ENCODE measurements at regions not wholly inside any gene's neighbourhood (a gene's known extent, or its start where the extent isn't known, plus 50 kb on each side); places are given as distances from the start of the nearest gene placed in this dataset.

DNA sequence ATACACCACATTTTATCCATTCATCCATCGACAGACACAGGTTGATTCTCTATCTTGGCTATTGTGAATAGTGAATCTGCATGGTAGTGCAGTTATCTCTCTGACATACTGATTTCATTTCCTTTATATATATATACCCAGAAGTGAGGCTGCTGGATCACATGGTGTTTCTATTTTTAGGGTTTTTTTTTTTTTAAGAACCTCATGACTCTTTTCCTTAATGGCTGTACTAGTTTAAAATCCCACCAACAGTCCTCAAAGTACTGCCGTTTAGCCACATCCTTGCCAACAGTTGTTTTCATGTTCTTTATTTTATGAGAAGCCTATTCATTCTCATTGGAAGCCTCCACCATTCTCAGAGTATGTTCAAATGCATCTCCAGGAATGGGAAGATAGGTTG is 258.7 kb upstream of the SNX7 start:
- Histone ChIP-seq H3K9me3 (ENCODE audit: control insufficient read depth, insufficient read depth, low read length) (no peaks in the 10 kb centered on the region), H3K9me2 (replicated peaks; ENCODE audit: control insufficient read depth, low read length) (no peaks in the 10 kb centered on the region), H3K4me3 (ENCODE audit: low read length) (no peak overlapping the region), H3K4me2 (ENCODE audit: low read length) (no peak overlapping the region), H3K27ac (ENCODE audit: low read depth, low read length) (no peak overlapping the region), H3F3A (ENCODE audit: control insufficient read depth, insufficient read depth) (no peaks in the 10 kb centered on the region), H4K20me1 (ENCODE audit: control insufficient read depth, insufficient read depth, low read depth, low read length) (no peaks in the 10 kb centered on the region), H3K27me3 (ENCODE audit: control insufficient read depth, low read length) (no peaks in the 10 kb centered on the region), H3K79me2 (ENCODE audit: control insufficient read depth, low read length) (no peaks in the 10 kb centered on the region), H3K4me1 (ENCODE audit: control insufficient read depth, low read length) (no peaks in the 10 kb centered on the region), H3K36me3 (ENCODE audit: control insufficient read depth, low read length) (no peaks in the 10 kb centered on the region)
- no peak for TF ChIP-seq EZH2phosphoT487 (IDR thresholded peaks at IDR 0.05; ENCODE audit: borderline replicate concordance, low read length)
- TF ChIP-seq, protein P1, sequence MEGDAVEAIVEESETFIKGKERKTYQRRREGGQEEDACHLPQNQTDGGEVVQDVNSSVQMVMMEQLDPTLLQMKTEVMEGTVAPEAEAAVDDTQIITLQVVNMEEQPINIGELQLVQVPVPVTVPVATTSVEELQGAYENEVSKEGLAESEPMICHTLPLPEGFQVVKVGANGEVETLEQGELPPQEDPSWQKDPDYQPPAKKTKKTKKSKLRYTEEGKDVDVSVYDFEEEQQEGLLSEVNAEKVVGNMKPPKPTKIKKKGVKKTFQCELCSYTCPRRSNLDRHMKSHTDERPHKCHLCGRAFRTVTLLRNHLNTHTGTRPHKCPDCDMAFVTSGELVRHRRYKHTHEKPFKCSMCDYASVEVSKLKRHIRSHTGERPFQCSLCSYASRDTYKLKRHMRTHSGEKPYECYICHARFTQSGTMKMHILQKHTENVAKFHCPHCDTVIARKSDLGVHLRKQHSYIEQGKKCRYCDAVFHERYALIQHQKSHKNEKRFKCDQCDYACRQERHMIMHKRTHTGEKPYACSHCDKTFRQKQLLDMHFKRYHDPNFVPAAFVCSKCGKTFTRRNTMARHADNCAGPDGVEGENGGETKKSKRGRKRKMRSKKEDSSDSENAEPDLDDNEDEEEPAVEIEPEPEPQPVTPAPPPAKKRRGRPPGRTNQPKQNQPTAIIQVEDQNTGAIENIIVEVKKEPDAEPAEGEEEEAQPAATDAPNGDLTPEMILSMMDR (IDR thresholded peaks at IDR 0.05; ENCODE audit: low read depth, low read length, poor library complexity, severe bottlenecking), result no peak

DNA sequence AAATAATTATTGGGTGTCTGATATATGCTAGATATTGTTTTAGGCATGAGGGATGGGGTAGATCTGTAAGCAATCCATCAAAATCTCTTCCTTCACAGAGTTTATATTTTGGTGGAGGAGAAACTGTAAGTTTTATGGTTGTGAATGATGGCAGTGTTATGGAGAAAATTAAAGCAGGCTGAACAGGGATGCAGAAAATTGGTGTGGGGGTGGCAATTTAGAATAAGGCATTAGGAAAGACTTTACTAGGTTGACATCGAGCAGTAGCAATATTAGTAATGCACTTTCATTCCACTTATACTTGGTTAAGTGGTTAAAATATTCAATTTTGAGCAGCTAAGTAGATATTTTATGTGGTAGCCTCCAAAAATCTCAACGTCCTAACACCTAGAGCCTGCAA is 261.1 kb upstream of the SNX7 start:
- Histone ChIP-seq H3K79me2 (ENCODE audit: control insufficient read depth, low read length) (no peaks in the 10 kb centered on the region), H3K9me2 (replicated peaks; ENCODE audit: control insufficient read depth, low read length) (no peaks in the 10 kb centered on the region), H3K4me3 (ENCODE audit: low read length) (no peak overlapping the region), H4K20me1 (ENCODE audit: control insufficient read depth, insufficient read depth, low read depth, low read length) (no peaks in the 10 kb centered on the region), H3K36me3 (ENCODE audit: control insufficient read depth, low read length) (no peaks in the 10 kb centered on the region), H3K9me3 (ENCODE audit: control insufficient read depth, insufficient read depth, low read length) (no peaks in the 10 kb centered on the region), H3K27me3 (ENCODE audit: control insufficient read depth, low read length) (no peaks in the 10 kb centered on the region), H3K27ac (ENCODE audit: low read depth, low read length) (no peak overlapping the region), H3F3A (ENCODE audit: control insufficient read depth, insufficient read depth) (no peaks in the 10 kb centered on the region), H3K4me1 (ENCODE audit: control insufficient read depth, low read length) (no peaks in the 10 kb centered on the region), H3K4me2 (ENCODE audit: low read length) (no peak overlapping the region)
- TF ChIP-seq EZH2phosphoT487 (IDR thresholded peaks at IDR 0.05; ENCODE audit: borderline replicate concordance, low read length), result no peak
- TF ChIP-seq, protein P1 (IDR thresholded peaks at IDR 0.05; ENCODE audit: low read depth, low read length, poor library complexity, severe bottlenecking), result no peak

DNA sequence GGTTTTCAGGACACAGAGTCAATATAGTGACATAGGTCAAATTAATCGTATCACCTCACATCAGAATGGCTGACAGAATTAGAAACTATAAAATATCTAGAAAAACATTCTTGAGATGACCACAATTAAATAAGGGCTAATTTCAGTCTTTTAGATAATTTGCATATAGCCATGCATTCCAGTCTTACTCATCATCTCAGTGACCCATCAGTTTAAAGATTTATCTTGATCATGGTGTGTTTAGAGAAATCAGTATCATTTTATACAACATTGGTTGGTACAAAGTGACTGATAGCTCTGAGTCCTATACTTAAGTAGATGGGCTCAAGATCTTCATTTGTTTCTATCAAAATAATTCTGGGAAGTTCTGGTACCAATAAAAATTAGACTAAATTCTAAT is 262.3 kb upstream of the SNX7 start:
- no peaks in the 10 kb centered on the region for H4K20me1 ChIP-seq (ENCODE audit: control insufficient read depth, insufficient read depth, low read depth, low read length)
- no peaks in the 10 kb centered on the region for H3K79me2 ChIP-seq (ENCODE audit: control insufficient read depth, low read length)
- no peaks in the 10 kb centered on the region for H3F3A ChIP-seq (ENCODE audit: control insufficient read depth, insufficient read depth)
- no peaks in the 10 kb centered on the region for H3K4me1 ChIP-seq (ENCODE audit: control insufficient read depth, low read length)
- no peaks in the 10 kb centered on the region for H3K9me3 ChIP-seq (ENCODE audit: control insufficient read depth, insufficient read depth, low read length)
- no peak overlapping the region for H3K4me3 ChIP-seq (ENCODE audit: low read length)
- H3K27me3 ChIP-seq (ENCODE audit: control insufficient read depth, low read length), result no peaks in the 10 kb centered on the region
- no peak overlapping the region for H3K4me2 ChIP-seq (ENCODE audit: low read length)
- no peaks in the 10 kb centered on the region for H3K36me3 ChIP-seq (ENCODE audit: control insufficient read depth, low read length)
- no peaks in the 10 kb centered on the region for H3K9me2 ChIP-seq (replicated peaks; ENCODE audit: control insufficient read depth, low read length)
- H3K27ac ChIP-seq (ENCODE audit: low read depth, low read length), result no peak overlapping the region
- TF ChIP-seq EZH2phosphoT487 (IDR thresholded peaks at IDR 0.05; ENCODE audit: borderline replicate concordance, low read length), result no peak
- TF ChIP-seq, protein P1 (IDR thresholded peaks at IDR 0.05; ENCODE audit: low read depth, low read length, poor library complexity, severe bottlenecking), result no peak

DNA sequence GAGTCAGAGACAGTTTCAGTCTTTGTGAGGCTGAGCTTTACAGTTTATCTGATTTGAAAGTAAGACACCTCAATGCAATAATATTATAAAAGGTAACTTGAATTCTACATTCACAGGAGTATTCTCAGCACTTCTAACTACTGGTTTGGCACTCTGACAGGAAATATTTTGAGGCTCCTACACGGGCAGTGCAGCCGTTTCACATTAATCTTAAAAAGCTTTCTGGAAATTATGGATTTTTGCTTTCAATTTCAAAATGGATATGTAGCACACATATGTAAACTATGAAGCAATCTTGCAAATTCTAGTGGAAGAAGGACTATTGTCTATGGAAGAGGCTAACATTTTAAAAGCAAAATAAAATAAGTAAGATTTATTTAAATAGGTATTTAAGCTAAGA is 262.9 kb upstream of the SNX7 start:
- no peak overlapping the region for H3K27ac ChIP-seq (ENCODE audit: low read depth, low read length)
- no peaks in the 10 kb centered on the region for H3K4me1 ChIP-seq (ENCODE audit: control insufficient read depth, low read length)
- H3K4me2 ChIP-seq (ENCODE audit: low read length), result no peak overlapping the region

More for the DNA sequence above, 262.9 kb upstream of the SNX7 start:
- TF ChIP-seq EZH2phosphoT487 (IDR thresholded peaks at IDR 0.05; ENCODE audit: borderline replicate concordance, low read length), result no peak
- TF ChIP-seq, protein P1 (IDR thresholded peaks at IDR 0.05; ENCODE audit: low read depth, low read length, poor library complexity, severe bottlenecking), result no peak
- Histone ChIP-seq H3K79me2 (ENCODE audit: control insufficient read depth, low read length) (no peaks in the 10 kb centered on the region), H3F3A (ENCODE audit: control insufficient read depth, insufficient read depth) (no peaks in the 10 kb centered on the region), H3K4me3 (ENCODE audit: low read length) (no peak overlapping the region), H3K9me2 (replicated peaks; ENCODE audit: control insufficient read depth, low read length) (no peaks in the 10 kb centered on the region), H3K36me3 (ENCODE audit: control insufficient read depth, low read length) (no peaks in the 10 kb centered on the region), H4K20me1 (ENCODE audit: control insufficient read depth, insufficient read depth, low read depth, low read length) (no peaks in the 10 kb centered on the region), H3K9me3 (ENCODE audit: control insufficient read depth, insufficient read depth, low read length) (no peaks in the 10 kb centered on the region), H3K27me3 (ENCODE audit: control insufficient read depth, low read length) (no peaks in the 10 kb centered on the region)

All from DOHH2 (cell line).